ENCODE measurements at regions not wholly inside any gene's neighbourhood (a gene's known extent, or its start where the extent isn't known, plus 50 kb on each side); places are given as distances from the start of the nearest gene placed in this dataset.

DNA sequence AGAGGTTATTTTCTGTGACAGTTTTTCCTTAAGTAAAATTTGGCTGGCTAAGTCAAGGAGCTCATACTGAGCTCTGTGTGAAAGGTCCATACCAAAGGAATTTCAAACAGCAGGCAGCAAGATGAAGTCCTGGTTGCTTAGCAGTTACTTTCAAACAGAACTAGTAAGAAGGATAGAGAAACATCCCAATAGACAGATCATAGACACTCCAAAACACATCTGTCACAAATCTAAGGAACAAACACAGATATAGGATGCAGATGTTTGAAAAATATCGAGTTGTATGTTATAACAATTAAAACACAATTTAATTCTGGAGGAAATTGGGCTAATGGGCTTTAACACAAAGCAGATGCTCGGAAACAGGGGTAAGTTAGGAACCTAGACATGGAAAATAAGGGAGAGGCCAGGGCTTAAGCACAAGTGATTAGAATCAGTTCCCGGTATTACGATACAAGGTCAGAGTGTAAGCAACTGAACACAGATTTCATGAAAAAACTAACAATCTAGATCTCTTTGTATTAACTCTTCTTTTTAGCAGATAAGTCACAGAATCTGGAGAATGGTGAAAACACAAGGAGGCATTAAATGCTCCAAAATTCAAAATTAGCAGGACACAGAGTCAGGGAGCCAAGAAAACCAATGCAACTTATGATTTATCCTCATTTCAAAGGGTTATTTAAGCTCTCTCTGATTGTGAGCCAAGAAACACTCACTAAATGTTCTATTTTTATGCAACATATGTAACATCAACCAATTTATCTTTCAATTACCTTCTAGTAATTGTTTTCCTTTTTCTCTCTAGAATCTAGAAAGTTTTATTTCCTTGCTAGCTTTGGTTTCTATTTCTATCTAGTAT, 1992.9 kb upstream of the PCDH20 start:
- Histone ChIP-seq H3K27me3 (no peaks in the 10 kb centered on the region), H3K36me3 (no peaks in the 10 kb centered on the region), H3K27ac (no peak overlapping the region), H3K4me1 (no peaks in the 10 kb centered on the region), H3K9me3 (no peaks in the 10 kb centered on the region), H3K4me3 (no peak overlapping the region)
- FAIRE-seq (no peak), ATAC-seq (no peak), DNase-seq (no peak)
- 53 to 54% methylated on average over 4 of the region's 4 CpGs for WGBS, 2 donors
- TF ChIP-seq, protein P1, sequence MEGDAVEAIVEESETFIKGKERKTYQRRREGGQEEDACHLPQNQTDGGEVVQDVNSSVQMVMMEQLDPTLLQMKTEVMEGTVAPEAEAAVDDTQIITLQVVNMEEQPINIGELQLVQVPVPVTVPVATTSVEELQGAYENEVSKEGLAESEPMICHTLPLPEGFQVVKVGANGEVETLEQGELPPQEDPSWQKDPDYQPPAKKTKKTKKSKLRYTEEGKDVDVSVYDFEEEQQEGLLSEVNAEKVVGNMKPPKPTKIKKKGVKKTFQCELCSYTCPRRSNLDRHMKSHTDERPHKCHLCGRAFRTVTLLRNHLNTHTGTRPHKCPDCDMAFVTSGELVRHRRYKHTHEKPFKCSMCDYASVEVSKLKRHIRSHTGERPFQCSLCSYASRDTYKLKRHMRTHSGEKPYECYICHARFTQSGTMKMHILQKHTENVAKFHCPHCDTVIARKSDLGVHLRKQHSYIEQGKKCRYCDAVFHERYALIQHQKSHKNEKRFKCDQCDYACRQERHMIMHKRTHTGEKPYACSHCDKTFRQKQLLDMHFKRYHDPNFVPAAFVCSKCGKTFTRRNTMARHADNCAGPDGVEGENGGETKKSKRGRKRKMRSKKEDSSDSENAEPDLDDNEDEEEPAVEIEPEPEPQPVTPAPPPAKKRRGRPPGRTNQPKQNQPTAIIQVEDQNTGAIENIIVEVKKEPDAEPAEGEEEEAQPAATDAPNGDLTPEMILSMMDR (IDR thresholded peaks at IDR 0.05), result no peak
- intact Hi-C loops (cut with DNase I), result no loop called here

DNA sequence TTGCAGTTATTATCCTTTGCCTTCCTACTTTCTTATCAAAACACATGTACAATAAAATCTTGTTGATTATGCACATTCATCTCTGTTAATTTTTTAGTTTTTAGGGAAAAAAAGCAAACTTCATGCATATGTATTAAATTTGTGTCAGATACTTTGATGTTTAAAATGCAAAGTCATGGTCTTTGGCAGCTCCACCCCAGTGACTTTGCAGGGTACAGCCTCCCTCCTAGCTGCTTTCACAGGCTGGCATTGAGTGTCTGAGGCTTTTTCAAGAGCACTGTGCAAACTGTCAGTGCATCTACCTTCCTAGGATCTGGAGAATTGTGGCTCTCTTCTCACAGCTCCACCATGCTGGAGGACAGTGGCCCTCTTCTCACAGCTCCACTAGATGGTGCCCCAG, 1988.1 kb upstream of the PCDH20 start:
- Histone ChIP-seq H3K36me3 (no peaks in the 10 kb centered on the region), H3K4me3 (no peak overlapping the region), H3K27me3 (no peaks in the 10 kb centered on the region), H3K4me1 (no peaks in the 10 kb centered on the region), H3K27ac (no peak overlapping the region), H3K9me3 (no peaks in the 10 kb centered on the region)
- no peak for FAIRE-seq
- TF ChIP-seq, protein P1 (IDR thresholded peaks at IDR 0.05), result no peak
- ATAC-seq, result no peak
- intact Hi-C loops (cut with DNase I), result no loop called here
- DNase-seq, result no peak

DNA sequence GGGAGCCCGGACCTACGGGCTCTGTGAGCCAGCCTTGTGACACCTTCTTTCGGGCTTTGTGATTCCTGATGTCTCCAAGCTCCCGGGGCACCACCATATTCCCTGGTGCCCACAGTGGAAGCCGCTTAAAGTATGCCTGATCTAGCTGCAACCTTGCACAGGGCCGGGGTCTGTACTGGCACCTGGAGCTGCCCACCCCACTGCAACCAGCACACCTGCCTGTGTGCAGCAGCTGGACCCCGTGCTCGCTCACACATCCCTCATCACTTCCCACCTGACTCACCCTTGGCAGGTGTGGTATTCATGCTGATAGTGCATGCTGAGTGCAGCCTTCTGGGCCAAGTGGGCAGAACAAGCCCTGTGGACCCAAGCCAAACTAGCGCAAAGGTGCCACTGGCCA, 1981.1 kb upstream of the PCDH20 start:
- no peak overlapping the region for H3K27ac ChIP-seq
- H3K4me3 ChIP-seq, result no peak overlapping the region
- no peaks in the 10 kb centered on the region for H3K4me1 ChIP-seq
- DNase-seq (no peak), FAIRE-seq (no peak), ATAC-seq (no peak)
- no peaks in the 10 kb centered on the region for H3K27me3 ChIP-seq
- no peaks in the 10 kb centered on the region for H3K36me3 ChIP-seq
- H3K9me3 ChIP-seq, result no peaks in the 10 kb centered on the region
- intact Hi-C loops (cut with DNase I), result no loop called here
- TF ChIP-seq, protein P1 (IDR thresholded peaks at IDR 0.05), result no peak
- 79 to 83% methylated on average over 9 of the region's 9 CpGs for WGBS, 2 donors

DNA sequence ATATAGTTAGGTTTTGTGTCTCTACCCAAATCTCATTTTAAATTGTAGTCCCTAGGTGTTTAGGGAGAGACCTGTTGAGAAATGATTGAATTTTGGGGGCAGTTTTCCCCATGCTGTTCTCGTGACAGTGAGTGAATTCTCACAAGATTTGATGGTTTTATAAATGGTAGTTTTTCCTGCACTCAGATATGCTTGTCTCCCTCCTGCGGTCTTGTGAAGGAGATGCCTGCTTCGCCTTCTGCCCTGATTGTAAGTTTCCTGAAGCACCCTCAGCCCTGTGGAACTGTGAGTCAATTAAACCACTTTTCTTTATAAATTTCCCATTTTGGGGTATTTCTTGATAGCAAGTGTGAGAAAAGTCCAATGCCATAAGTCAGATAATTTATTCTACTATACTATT, 1977.5 kb upstream of the PCDH20 start:
- H3K27ac ChIP-seq, result no peak overlapping the region
- H3K4me3 ChIP-seq, result no peak overlapping the region
- ATAC-seq (no peak), DNase-seq (no peak), FAIRE-seq (no peak)
- intact Hi-C loops (cut with DNase I), result no loop called here
- no peaks in the 10 kb centered on the region for H3K36me3 ChIP-seq
- TF ChIP-seq, protein P1 (IDR thresholded peaks at IDR 0.05), result no peak
- no peaks in the 10 kb centered on the region for H3K27me3 ChIP-seq
- H3K4me1 ChIP-seq, result no peaks in the 10 kb centered on the region
- H3K9me3 ChIP-seq, result no peaks in the 10 kb centered on the region
- WGBS, 2 donors, result 61 to 68% methylated on average over 3 of the region's 3 CpGs

DNA sequence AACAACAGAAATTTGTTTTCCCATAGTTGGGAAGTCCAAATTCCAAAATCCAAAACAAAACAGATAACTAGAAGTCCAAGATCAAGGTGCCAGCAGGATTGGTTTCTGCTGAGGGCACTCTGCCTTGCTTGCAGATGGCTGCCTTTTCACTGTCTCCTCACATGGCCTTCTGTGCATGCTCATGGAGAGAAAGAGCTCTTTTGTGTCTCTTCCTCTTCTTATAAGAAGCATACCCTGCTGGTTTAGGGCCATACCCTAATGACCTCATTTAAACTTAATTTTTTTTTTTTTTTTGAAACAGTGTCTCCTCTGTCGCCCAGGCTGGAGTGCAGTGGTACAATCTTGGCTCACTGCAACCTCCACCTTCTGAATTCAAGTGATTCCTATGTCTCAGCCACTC, 1974.1 kb upstream of the PCDH20 start:
- no peaks in the 10 kb centered on the region for H3K27me3 ChIP-seq
- DNase-seq (no peak), ATAC-seq (no peak), FAIRE-seq (no peak)
- H3K36me3 ChIP-seq, result no peaks in the 10 kb centered on the region
- 60 to 73% methylated on average over 1 of the region's 1 CpG for WGBS, 2 donors
- H3K9me3 ChIP-seq, result no peaks in the 10 kb centered on the region
- TF ChIP-seq, protein P1 (IDR thresholded peaks at IDR 0.05), result no peak
- no peaks in the 10 kb centered on the region for H3K4me1 ChIP-seq
- intact Hi-C loops (cut with DNase I), result no loop called here
- H3K4me3 ChIP-seq, result no peak overlapping the region
- no peak overlapping the region for H3K27ac ChIP-seq

All from pancreas (tissue), 10 donors.